MCF 10A (cell line): ENCODE measurements at regions not wholly inside any gene's neighbourhood (a gene's known extent, or its start where the extent isn't known, plus 50 kb on each side); places are given as distances from the start of the nearest gene placed in this dataset.

Source experiments
- BruUV-seq: library from RNA; stranded (reverse); fragments of 400-500 nt; replicated peaks from 2 replicates; lab custom pipeline; 2021; lab: Mats Ljungman, UMichigan
- CTCF ChIA-PET: fragments of 300-600 bp; sonication (Branson Sonifier 250); formaldehyde crosslinking; extraction: SDS; loops from one replicate; lab custom pipeline; 2021; ENCODE audit warnings: antibody characterized with exemption, inconsistent platforms; lab: Yijun Ruan, JAX
- POLR2A ChIA-PET: fragments of 300-600, 350-650 bp; sonication (Branson Sonifier 250); formaldehyde crosslinking; extraction: SDS; loops from one replicate; lab custom pipeline; 2020; ENCODE audit warnings: antibody characterized with exemption, inconsistent platforms; lab: Yijun Ruan, JAX
- DNase-seq: peaks from one replicate; pipeline ENCODE4 v3.0.0-alpha.2; 2018; ENCODE audit not compliant: unreplicated experiment
- H3K27ac Mint-ChIP-seq: one replicate; pipeline ENCODE4 v1.8.0; 2022; ENCODE audit warnings: mild to moderate bottlenecking, low read depth, mixed read lengths; ENCODE audit not compliant: unreplicated experiment
- H3K27me3 Mint-ChIP-seq: one replicate; pipeline ENCODE4 v1.8.0; 2022; ENCODE audit warnings: mixed read lengths; ENCODE audit not compliant: insufficient read depth, unreplicated experiment
- H3K36me3 Mint-ChIP-seq: one replicate; pipeline ENCODE4 v1.8.0; 2022; ENCODE audit warnings: mild to moderate bottlenecking, moderate library complexity, mixed read lengths; ENCODE audit not compliant: insufficient read depth, unreplicated experiment
- H3K4me1 Mint-ChIP-seq: one replicate; pipeline ENCODE4 v1.8.0; 2022; ENCODE audit warnings: mixed read lengths; ENCODE audit not compliant: insufficient read depth, unreplicated experiment
- H3K4me3 Mint-ChIP-seq: one replicate; pipeline ENCODE4 v1.8.0; 2022; ENCODE audit warnings: mild to moderate bottlenecking, moderate library complexity, mixed read lengths; ENCODE audit not compliant: unreplicated experiment
- H3K9me3 Mint-ChIP-seq: one replicate; pipeline ENCODE4 v1.8.0; 2022; ENCODE audit warnings: mixed read lengths; ENCODE audit not compliant: unreplicated experiment
- CTCF ChIP-seq: fragments of 200-600 bp; IDR thresholded peaks from one replicate; pipeline ENCODE4 v1.8.0; 2022; ENCODE audit warnings: antibody characterized with exemption, mild to moderate bottlenecking; ENCODE audit not compliant: unreplicated experiment
- intact Hi-C: fragments of 100-400 bp; cut with micrococcal nuclease; formaldehyde crosslinking; loops from 2 replicates; pipeline ENCODE4 v1.14.1; 2022

GRCh38 chr16:85310868-85311585, 198.8 kb upstream of the CIBAR2 start:
- Mint-ChIP-seq H3K4me1 (peaks cover 9% of the 10 kb centered on the region), H3K27ac (no peak overlapping the region), H3K27me3 (no peaks in the 10 kb centered on the region), H3K4me3 (no peak overlapping the region), H3K9me3 (no peaks in the 10 kb centered on the region), H3K36me3 (no peaks in the 10 kb centered on the region)
- DNase-seq: no peak
- ChIA-PET CTCF (no interaction called here), POLR2A (no interaction called here)
- BruUV-seq: no TSS peak
- TF ChIP-seq CTCF: no peak
- intact Hi-C loops: no loop called here

GRCh38 chr16:85311741-85312140, 199.5 kb upstream of the CIBAR2 start:
- intact Hi-C loops: no loop called here
- H3K36me3 Mint-ChIP-seq: no peaks in the 10 kb centered on the region
- no peak for TF ChIP-seq CTCF
- ChIA-PET CTCF (no interaction called here), POLR2A (no interaction called here)
- H3K4me3 Mint-ChIP-seq: no peak overlapping the region
- no peak overlapping the region for H3K27ac Mint-ChIP-seq
- DNase-seq: no peak
- no peaks in the 10 kb centered on the region for H3K9me3 Mint-ChIP-seq
- BruUV-seq: no TSS peak
- H3K27me3 Mint-ChIP-seq: no peaks in the 10 kb centered on the region
- H3K4me1 Mint-ChIP-seq: peaks cover 9% of the 10 kb centered on the region

GRCh38 chr16:85312174-85312573, 199.9 kb upstream of the CIBAR2 start:
- intact Hi-C loops: no loop called here
- Mint-ChIP-seq H3K27ac (no peak overlapping the region), H3K4me3 (no peak overlapping the region), H3K36me3 (no peaks in the 10 kb centered on the region), H3K4me1 (peaks cover 9% of the 10 kb centered on the region), H3K9me3 (no peaks in the 10 kb centered on the region), H3K27me3 (no peaks in the 10 kb centered on the region)
- no peak for TF ChIP-seq CTCF
- BruUV-seq: no TSS peak
- ChIA-PET POLR2A (no interaction called here), CTCF (interaction anchor here (0.9 kb wide), 1 partner anchor 19 kb away, joined by 3 read pairs; no protein-coding TSS in a partner anchor)
- no peak for DNase-seq

GRCh38 chr16:85312642-85313525, 200.6 kb upstream of the CIBAR2 start:
- TF ChIP-seq CTCF: no peak
- H3K27ac Mint-ChIP-seq: no peak overlapping the region
- peaks cover 9% of the 10 kb centered on the region for H3K4me1 Mint-ChIP-seq
- intact Hi-C loops: no loop called here
- CTCF ChIA-PET: interaction anchor here (0.7 to 1.9 kb wide), 5 partner anchors 15 to 244 kb away, joined by 3 to 7 read pairs (median 4); no protein-coding TSS in a partner anchor
- POLR2A ChIA-PET: interaction anchor here (0.7 to 1.5 kb wide), 2 partner anchors 82 to 242 kb away, joined by 3 read pairs; no protein-coding TSS in a partner anchor
- DNase-seq: no peak
- no peak overlapping the region for H3K4me3 Mint-ChIP-seq
- H3K36me3 Mint-ChIP-seq: no peaks in the 10 kb centered on the region
- no TSS peak for BruUV-seq
- H3K9me3 Mint-ChIP-seq: no peaks in the 10 kb centered on the region
- H3K27me3 Mint-ChIP-seq: no peaks in the 10 kb centered on the region
